DMS53 treated with DMSO at 0.1 percent for 48 hours (cell line): ENCODE measurements at regions not wholly inside any gene's neighbourhood (a gene's known extent, or its start where the extent isn't known, plus 50 kb on each side); places are given as distances from the start of the nearest gene placed in this dataset.

Experiments
- DNase-seq: peaks from one replicate; lab custom pipeline; 2025; ENCODE audit not compliant: unreplicated experiment; lab: John Stamatoyannopoulos, UW

DNA sequence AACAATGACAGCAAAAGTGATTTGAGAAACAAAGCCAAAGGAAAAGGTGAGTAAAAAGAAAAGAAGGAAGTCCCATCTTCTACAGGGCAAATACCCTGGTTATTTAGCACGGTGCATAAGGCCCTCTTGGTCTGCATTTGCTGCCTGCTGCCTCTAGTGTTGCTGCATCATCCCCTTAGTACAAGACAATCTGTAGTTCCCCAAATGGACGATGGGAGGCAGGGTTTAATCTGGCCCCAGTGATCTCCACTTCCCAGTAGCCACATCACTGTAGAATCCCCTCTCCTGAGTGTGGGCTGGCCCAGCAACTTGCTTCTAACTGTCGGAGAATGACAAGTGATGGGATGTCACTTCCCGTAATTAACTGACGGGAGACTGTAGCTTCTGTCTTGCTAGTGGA, 85.1 kb downstream of the CTAGE1 start:
- DNase-seq = no peak

DNA sequence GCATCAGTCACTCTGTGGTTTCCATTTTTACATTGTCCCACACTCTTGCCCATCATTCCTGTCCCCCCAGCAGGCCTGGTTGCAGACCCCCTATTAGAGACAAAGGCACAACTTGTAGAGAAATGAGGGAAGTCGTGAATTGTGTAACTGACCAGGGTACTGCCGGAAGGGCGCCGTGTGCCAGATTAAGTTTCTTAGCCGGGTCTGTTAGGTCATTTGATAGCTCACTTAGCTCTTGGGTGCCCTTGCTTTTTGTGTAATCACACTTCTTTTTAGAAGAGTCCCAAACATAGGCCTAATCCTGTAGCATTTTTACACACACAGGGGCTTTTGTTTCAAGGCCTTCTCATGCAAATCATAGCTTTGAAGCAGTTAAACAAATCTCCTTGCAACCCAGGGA, 87.2 kb downstream of the CTAGE1 start:
- DNase-seq = no peak

- DNase-seq = no peak
Measured at GRCh38 chr18:22325396-22325795, 92.3 kb downstream of the CTAGE1 start.

GRCh38 chr18:22324191-22325131, 93.3 kb downstream of the CTAGE1 start:
- DNase-seq = no peak

- no peak for DNase-seq
Measured at GRCh38 chr18:22322243-22322691, 95.4 kb downstream of the CTAGE1 start.

DNA sequence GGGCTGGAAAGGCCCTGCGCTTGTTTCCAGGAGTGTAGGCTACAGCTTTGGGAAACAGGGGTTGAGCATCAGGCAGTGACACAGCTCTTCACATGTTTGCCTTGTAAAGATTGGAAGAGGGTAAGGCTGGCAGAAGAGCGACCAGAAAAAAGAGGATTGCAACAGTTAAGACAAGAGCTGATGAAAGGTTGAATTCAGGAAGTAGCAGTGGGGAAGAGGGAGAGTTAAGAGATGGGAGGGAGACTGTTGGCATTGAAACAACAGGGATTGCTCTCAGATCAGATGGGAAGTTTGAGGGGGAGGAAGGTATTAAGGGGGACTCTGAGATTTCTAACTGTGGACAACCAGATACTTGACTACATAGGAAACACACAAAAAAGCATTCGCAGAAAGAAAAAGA, 96.9 kb downstream of the CTAGE1 start:
- DNase-seq = no peak

DNA sequence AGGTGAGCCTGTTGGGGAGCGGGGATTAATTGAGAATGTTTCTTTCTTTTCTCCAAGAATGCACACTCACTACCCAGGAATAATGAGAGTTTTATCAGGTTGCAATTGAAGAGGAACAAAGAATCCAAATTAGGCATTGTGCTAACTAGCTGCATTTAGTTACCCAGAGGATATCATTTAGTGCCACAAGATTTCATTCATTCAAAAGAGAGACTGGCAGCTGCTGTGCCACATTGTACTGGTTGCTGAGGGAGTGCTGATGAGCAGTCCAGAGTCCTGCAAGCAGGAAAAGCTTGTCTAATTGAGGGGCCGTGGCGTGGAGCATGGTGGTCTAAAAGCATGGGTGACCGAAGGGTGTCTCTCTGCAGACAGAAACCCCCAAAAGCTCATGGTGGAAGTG, 97.6 kb downstream of the CTAGE1 start:
- no peak for DNase-seq

DNA sequence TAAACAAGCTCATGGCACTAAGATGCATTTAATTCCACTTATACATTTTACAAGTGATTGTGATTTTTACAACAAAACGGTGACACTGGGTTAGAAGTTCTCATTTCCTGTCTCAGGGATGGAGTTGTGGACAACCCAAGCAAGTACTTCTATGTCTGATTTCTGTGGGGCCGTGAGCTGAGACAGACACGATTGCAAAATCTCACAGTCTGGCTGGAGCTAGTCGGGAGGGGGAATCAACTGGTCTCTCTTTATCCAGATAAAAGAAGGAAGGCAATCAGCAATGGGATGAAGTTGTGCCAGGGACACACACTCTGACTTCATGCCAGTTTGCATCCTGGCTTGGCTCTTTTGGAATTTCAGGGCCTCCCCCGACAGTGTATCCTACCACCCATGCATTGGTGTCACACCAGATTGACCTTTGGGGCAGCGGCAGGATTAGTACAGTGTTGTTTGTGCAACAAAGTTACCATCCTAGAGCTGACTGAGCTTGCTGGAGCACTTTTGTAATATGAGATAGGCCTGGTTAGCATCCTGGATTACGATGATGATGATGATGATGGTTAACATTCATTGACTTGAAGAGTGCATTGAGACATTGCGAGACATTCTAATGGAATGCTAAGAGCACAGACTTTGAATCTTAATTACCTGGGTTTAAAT, 98.8 kb downstream of the CTAGE1 start:
- no peak for DNase-seq

DNA sequence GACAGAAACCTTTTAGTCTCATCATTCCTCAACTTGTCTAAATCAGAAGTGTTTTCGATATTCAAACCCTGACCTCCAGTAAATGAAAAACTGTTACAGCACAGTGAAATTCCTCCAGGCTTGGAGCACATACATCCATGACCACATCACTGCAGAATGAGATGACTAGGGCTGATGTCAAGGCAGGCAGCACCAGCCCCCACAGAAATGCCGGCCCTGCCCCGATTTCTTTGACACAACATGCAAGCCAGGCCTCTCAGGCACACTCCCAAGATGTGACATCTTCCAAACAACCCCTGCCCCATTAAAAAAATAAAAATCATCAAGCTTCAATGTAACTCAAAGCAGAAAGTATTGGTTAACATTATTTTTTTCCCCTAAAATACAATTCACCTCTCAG, 103.3 kb downstream of the CTAGE1 start:
- no peak for DNase-seq

DNA sequence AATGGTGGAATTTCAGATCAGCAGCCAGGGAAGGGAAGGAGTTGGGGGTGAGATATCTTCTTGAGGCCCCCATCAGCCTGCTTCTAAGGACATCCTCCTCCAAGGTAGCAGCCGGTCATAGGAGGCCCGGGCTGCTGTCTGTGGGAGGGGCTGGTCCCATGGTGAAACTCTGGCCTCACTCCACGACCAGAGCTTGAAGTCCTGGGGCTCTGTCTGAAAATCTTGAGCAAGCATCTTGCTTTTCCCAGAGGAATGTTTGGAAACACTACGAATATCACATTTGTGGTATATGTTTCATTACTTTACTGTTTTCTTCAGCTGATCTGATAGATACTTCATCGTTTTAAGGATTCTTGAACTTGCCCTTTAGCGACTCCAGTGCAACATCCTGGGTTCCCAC, 103.7 kb downstream of the CTAGE1 start:
- DNase-seq = no peak

- DNase-seq = no peak
Measured at GRCh38 chr18:22311301-22311700, 106.4 kb downstream of the CTAGE1 start.

DNA sequence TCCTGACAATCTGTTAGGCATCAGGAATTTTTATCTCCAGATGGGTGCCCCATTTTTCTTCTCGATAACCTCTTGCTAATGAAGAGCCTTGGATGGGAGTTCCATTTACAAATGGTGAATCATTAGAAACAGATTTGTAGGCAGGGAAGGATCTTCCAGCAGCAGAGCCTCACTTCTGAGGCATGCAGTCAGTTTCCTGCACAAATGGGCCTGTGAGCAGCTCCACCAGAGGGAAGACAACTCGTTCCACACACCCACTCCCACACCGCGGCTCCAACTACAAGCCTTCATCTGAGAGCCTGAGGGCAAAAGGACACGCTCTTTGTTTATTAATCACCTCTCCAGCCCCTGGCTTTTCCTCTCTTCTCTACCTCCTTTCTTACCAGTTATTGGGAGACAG, 108.5 kb downstream of the CTAGE1 start:
- no peak for DNase-seq

DNA sequence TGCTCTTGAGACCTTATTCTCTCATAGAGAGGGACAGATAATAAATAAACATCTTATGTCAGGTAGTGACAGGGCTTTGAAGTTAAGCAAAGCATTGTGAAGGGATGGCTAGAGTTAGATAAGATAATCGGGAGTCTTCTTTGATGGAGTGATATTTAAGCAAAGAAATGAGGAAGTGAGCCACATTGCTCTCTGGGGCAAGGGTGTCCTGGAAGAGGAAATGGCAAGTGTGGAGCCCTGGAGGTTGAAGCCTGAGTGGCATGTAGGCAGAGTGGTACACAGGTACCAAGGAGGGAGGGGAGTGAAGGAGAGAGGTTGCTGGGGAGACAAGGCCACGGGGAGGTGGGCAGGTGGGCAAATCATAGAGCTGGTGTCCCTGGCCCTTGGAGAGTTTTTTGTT, 110.2 kb downstream of the CTAGE1 start:
- DNase-seq = no peak

DNA sequence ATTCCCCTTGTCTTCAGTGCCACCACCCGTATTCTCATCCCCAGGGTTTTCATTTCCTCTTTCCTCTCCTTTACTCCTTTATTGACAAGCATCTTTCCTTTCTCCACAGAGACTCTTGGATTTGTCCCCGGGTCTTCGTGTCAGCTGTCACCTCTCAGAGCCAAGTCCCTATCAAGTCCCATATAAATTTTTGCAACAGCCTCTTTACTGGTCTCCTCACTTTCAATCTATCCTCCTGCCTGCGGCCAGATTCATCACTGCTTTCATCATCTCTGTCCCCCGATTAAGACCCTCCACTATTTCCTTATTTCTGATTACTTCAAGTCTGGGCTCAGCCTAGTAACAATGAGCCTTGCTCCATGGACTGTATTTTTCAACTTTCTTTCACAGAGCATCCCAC, 113.8 kb downstream of the CTAGE1 start:
- DNase-seq = no peak

DNA sequence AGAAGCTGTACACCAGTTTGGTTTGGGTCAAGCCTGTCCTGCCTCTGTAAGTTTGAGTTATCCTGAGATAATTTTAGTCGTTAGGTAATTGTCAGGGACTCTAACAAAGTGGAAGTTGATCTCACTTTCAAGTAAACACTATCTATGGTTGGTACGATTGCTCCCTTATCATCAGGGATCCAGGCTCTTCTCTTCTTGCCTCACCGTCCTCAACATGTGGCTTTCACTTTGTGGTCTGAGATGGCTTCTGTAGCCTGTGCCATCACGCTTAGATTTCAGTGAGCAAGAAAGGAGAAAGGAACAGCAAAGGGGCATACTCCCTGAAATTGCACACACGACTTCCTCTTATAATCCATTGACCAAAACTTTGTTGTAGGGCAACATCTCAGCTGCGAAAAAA, 115.6 kb downstream of the CTAGE1 start:
- DNase-seq = no peak

GRCh38 chr18:22300665-22301636, 116.8 kb downstream of the CTAGE1 start:
- DNase-seq = no peak

GRCh38 chr18:22297008-22297407, 120.7 kb downstream of the CTAGE1 start:
- DNase-seq = no peak

GRCh38 chr18:22296304-22296703, 121.4 kb downstream of the CTAGE1 start:
- DNase-seq = no peak

- DNase-seq = no peak
Measured at GRCh38 chr18:22293417-22293816, 124.0 kb downstream of the GATA6 start.

DNA sequence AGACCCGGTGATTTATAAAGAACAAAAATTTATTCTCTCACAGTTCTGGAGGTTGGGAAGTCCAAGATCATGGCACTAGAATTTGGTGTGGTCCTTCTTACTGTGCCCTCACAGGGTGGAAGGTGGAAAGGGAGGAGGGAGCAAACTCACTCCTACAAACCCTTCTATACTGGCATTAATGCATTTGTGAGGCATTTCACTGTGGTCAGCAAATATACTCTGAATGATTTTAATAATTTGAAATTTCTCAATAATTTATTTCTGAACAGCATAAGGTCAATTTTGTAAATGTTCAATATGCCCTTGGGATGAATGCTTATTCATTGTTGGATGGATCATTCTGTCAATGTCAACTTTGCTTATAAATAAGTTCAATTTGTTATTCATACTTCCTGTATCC, 120.6 kb downstream of the GATA6 start:
- no peak for DNase-seq

GRCh38 chr18:22286585-22286984, 117.2 kb downstream of the GATA6 start:
- no peak for DNase-seq
